H1 (cell line): ENCODE measurements at regions not wholly inside any gene's neighbourhood (a gene's known extent, or its start where the extent isn't known, plus 50 kb on each side); places are given as distances from the start of the nearest gene placed in this dataset.

Source experiments
- BCL11A ChIP-seq, 2 experiments: IDR thresholded peaks; one replicate each; pipeline ENCODE4 v1.6.1; 2011; ENCODE audit warnings: low read depth in 2 of 2, low read length in 2 of 2, mild to moderate bottlenecking in 2 of 2
- POLR2AphosphoS5 ChIP-seq: IDR thresholded peaks from 2 replicates; pipeline ENCODE4 v1.6.1; 2011; ENCODE audit warnings: low read depth, low read length

GRCh38 chr13:73720216-73720840, 413.9 kb downstream of the KLF12 start:
- TF ChIP-seq BCL11A (IDR thresholded peaks at IDR 0.05; ENCODE audit: low read depth in 2 of 2, low read length in 2 of 2) (no peak), POLR2AphosphoS5 (no peak)
